HG02981 (cell line): ENCODE measurements at regions not wholly inside any gene's neighbourhood (a gene's known extent, or its start where the extent isn't known, plus 50 kb on each side); places are given as distances from the start of the nearest gene placed in this dataset.

Experiments used
- ATAC-seq: cut with Tn5 transposase; IDR thresholded peaks from one replicate; pipeline ENCODE4 v1.9.1; 2021; ENCODE audit warnings: mild to moderate bottlenecking, moderate library complexity; ENCODE audit not compliant: unreplicated experiment

GRCh38 chr13:85545771-85546170 is 253.4 kb downstream of the SLITRK6 start:
- ATAC-seq: no peak

DNA sequence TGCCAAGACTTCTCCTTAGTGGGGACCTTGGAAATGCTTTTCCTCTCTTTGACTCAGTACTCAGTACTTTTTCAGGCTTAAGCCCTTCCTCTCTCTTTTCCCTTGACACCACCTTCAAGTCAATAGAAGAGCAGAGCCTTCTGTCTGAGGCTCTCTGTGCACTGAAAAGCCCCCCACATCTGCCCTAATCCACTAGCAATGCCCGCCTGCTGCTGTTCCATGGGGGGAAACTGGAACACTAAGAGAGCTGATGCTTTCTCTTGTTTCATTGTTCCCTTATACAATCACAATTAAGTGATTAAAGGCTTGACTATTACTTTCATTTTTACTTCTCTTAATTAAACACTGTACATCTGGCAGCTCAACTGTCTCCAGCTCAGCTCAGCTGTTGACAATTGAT is 254.5 kb downstream of the SLITRK6 start:
- ATAC-seq: no peak

DNA sequence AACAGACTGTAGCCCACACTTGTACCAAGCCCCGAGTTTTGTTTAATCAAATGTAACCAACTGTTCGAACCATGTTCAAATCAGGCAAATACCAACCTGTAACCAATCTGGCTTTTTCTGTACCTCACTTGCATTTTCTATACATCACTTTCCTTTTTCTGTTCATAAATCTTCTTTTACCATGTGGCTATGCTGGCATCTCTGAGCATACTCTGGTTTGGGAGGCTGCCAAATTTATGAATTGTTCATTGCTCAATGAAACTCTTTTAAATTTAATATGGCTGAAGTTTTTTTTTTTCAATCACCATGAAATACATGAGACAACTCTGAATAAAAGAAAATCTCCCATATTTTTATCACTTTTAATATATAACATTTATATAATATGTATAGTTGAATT is 256.1 kb downstream of the SLITRK6 start:
- no peak for ATAC-seq

DNA sequence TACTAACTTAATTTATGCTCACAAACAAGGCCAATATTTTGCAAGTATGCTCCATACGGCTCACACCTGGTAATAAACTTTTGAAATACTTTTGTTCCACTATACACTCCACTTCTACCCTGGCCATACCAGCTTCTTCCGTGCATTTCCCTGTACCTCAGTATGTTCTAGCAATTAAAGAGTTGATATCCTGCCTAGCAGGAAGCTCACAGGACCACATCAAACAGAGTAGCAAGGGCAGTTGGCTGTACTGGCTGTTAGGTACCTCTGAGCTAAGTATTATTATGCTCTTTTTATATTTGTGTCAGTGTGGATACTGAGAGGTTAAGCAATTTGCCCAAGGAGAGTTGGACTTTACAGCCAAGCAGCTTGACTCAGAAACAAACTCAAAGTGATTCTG is 257.7 kb downstream of the SLITRK6 start:
- ATAC-seq: no peak

GRCh38 chr13:85538957-85539356 is 260.3 kb downstream of the SLITRK6 start:
- ATAC-seq: no peak

DNA sequence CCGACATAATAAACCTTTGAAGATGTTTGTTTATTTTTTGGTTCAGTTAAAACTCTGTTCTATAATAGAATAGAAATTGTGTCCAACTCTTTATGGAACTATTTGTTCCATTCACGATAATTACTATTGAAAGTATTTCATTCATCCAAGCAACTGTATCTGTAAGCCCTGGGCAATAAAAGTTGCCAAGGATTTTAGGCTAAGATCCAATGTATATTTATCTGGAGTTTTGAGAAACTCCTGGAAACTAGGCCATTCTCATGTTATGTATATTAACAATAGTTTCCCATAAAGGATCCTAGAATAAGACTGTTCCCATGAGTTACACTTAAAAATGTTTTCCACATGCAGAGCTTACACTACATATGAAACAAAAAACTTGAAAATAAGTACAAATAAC is 261.6 kb downstream of the SLITRK6 start:
- no peak for ATAC-seq

DNA sequence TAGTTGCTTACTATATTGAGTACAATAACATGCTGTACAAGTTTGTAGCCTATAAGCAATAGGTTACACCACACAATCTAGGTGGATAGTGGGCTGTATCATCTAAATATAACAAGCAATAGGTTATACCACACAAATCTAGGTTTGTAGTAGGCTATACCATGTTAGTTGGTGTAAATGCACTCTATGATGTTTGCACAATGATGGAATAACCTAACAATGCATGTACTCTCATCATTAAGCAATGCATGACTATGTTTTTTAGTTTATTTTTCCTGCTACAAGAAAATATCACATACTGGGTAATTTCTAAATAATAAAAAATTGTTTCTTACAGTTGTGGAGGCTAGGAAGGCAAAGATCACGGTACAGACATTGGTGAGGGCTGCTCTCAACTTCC is 262.5 kb downstream of the SLITRK6 start:
- no peak for ATAC-seq

DNA sequence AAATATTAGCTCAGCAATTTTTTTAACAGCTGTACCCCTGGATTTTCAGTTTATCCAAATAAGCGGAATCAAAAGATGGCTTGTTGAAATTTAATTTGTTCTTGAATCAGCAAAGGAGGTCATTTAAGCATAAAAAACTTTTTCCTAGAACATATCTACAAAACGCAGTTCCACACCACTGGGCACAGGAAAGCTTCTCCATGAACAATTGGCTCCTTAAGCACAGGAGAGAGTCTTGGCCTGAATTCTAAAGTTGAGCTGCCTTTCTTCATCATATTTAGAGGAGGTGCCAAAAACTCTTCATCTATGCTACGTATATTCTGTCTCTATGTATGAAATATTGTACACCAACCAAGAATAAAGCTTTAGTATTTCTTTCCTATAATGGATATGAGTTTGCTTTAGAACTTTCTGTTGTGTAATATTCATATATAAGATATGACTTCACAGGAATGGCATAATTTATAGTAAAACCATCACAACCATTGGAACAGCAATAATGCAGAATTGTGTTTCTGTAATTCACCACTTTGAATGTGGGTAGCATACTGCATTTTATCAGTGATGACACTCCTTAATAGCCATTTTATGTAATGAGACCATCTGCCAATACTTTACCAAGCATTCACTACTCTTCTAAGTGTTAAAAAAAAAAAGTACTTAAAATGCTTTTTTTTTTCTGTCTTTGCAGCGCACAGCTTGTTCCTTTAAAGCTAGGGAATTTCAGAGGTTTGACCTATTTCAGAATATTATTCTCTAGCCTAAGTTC is 263.7 kb downstream of the SLITRK6 start:
- ATAC-seq: no peak

DNA sequence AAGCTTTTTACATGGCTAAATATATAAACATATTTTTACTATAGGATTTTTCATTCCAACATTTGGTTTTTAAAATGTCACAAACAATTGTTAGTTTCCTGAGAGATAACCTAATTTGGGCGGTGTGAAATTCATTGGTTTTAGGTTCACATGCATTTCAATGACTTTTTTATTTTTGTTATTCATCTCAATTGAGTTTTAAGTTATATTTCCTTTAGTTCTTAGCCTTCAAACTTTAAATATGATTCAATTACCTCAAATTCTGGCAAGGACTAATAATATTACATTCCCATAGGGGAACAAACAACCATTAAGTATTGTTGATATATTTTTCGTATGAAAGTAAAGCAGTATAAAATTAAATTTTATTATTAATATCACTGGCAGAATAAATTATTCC is 265.3 kb downstream of the SLITRK6 start:
- ATAC-seq: no peak

DNA sequence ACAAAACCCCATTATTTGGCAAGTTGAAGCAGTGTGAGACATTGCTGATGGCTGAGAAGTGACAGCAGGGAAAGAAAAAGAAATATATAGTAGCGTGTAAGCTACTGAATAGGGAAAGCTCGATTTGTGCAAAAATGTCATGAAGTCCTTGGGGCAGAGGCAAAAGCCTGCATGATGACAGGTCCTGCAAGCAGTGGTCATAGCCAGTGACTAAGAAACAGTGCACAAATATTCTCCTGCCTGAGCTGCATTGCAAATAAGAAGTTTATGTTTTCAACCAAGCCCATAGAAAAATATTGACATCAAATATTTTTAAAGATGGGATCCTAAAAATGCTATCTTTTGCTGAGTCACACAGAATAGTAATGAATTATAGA is 270.0 kb downstream of the SLITRK6 start:
- no peak for ATAC-seq

DNA sequence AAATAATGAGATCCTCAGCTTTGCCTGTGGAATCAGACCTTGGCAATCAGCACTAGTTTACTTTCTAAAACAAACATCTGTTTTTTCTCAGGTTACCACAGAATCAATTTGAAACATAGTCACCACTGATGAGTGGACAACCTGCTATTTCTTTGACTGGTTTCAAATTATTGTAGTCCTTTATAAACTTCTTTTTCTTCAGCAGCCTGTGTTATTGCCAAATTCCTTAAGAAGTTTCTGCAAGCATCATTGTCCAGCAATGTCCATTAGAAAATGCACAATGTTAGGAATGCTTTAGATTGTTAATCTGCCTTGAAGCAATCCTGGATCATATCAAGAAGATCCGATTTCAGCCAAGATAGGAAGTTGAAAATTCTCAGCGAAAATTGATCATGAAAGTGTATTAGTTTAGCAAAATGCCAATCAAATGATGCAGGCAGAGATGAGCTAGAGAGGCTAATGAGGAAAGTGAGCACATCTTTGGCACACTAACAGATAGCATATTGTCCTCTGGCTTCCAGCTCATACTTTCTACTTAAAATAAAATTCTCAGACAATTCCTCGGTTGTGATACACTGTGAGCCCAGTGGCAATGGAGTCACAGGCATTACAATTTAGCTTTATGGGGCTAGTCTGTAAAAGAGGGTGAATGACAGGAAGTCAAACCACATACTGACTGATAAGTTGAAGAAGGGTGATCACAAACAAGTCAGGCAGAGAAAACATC is 270.6 kb downstream of the SLITRK6 start:
- ATAC-seq: no peak

DNA sequence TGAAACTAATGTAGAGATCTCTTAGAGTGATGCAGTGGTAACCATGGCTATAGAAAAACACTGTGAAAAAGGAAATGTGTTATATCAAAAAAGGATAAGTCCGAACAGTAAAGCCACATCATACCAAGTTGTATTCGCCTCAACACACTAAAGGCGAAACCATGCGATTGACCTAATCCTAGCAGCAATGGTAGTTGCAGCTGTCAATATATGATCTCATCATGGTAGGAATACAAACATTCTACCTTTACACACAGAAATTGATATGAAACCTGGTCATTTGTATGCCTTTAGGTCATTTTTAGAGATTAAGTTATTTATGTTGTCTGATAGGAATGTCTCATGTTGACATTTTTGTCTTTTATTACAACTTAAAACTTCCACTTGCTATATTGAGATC is 271.9 kb downstream of the SLITRK6 start:
- no peak for ATAC-seq

DNA sequence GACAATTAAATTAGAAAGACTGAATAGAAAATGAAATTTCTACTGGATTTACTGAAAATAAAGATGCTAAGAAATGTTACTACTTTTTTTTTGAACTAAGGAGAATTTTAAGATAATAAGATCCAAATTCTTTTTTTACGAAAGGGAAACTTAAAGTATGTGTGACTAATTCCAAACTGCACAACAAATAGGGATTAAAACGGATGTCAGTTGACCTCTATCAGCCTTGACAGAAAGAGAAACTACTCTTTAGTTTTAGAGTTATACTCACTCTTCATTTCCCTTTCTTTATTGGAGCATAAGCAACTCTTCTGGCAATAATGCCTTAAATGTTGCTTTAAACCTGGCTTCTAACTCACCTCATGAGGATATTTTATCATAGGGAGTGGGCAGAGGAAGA is 273.8 kb downstream of the SLITRK6 start:
- ATAC-seq: no peak

DNA sequence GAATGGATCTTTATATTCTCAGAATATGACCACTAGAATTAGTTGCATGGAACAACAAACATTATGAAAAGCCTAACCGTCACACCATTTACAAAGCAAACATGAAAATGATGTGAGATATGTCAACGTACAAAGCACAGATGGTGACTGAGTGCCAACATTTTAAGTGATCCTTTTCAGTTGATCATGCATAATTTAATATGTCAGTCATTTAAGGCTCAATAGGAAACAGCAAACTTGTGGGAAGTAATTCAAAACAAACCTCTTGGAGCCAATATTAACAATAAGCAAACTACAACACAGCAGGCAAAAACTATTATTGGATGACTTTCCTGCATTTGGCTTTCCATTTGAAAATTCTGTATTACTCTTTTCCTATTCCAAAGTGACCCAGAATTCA is 277.6 kb downstream of the SLITRK6 start:
- ATAC-seq: no peak

DNA sequence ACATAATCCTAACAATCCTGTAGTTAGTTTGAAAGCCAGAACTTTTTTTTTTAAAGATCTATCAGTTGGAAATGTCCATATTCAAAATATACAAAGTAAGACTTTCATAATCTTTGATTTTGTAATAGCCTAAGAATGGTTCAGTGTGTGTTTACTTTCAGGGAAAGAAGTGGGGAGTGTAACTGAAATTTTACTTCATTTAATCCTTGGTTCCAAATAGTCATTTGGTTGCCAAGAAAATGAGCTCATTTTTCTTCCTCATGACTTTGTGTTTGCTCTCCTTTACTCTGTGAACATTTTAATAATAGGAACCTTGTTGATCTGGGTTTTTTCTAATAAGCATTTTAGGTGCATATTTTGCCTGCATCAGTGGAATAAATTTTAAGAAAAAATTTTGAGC is 278.8 kb downstream of the SLITRK6 start:
- ATAC-seq: no peak

GRCh38 chr13:85519363-85519762 is 279.9 kb downstream of the SLITRK6 start:
- ATAC-seq: no peak

- ATAC-seq: no peak
These were observed 286.8 kb downstream of the SLITRK6 start for GRCh38 chr13:85512421-85512820.

- ATAC-seq: no peak
These were observed 289.7 kb downstream of the SLITRK6 start for GRCh38 chr13:85509512-85509911.

GRCh38 chr13:85508683-85509329 is 290.4 kb downstream of the SLITRK6 start:
- ATAC-seq: no peak

GRCh38 chr13:85503797-85504196 is 295.4 kb downstream of the SLITRK6 start:
- no peak for ATAC-seq

DNA sequence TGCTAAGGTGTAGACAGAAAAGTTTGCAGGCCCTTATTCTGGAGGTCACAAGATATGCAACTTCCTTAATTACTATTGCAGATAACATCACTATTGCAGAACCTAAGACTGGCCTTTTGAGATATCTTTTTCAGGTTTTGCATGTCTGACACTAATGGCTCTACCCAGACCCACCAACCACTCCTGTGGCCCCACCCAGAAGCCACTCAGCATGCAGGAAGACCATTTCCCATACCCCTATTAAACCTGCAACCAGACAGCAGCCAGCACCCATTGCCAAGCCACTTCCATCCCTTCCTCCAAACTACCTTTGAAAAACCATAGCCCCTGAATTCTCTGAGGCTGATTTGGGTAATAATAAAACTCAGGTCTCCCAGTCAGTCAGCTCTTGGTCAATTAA is 297.6 kb downstream of the SLITRK6 start:
- no peak for ATAC-seq

GRCh38 chr13:85500696-85501256 is 298.4 kb downstream of the SLITRK6 start:
- ATAC-seq: no peak
